H1 (cell line): ENCODE measurements at regions not wholly inside any gene's neighbourhood (a gene's known extent, or its start where the extent isn't known, plus 50 kb on each side); places are given as distances from the start of the nearest gene placed in this dataset.
A peak's percentile ranks its signal among the peaks of the same experiment; 100 is the strongest.

Experiments used
- CTCF ChIA-PET: fragments of 300-600 bp; sonication (Branson Sonifier 250); formaldehyde crosslinking; loops from one replicate; lab custom pipeline; 2021; ENCODE audit not compliant: partially characterized antibody; lab: Charles Lee
- POLR2A ChIA-PET: fragments of 300-600 bp; sonication (Branson Sonifier 250); formaldehyde crosslinking; loops from one replicate; lab custom pipeline; 2021; ENCODE audit warnings: inconsistent platforms; ENCODE audit not compliant: partially characterized antibody; lab: Charles Lee
- DNase-seq, 2 experiments: peaks; one replicate each; pipeline versions ENCODE4 v3.0.0 to v3.0.0-alpha.2; 2010 to 2022; ENCODE audit warnings: low spot score in 2 of 2, low read depth in 1 of 2, mixed read lengths in 1 of 2
- FAIRE-seq: peaks from 2 replicates; lab custom pipeline; 2011; peaks lifted over from hg19 to GRCh38; lab: Jason Lieb, UNC
- H2AFZ ChIP-seq: 2 replicates; pipeline ENCODE4 v1.8.1; 2012; ENCODE audit warnings: low read length, inconsistent platforms
- H2AK5ac ChIP-seq: 2 replicates; pipeline ENCODE4 v1.6.1; 2013; ENCODE audit warnings: low read depth, low read length
- H2BK120ac ChIP-seq: replicated peaks from 2 replicates; pipeline ENCODE3; 2013; ENCODE audit warnings: low read depth, low read length, inconsistent platforms
- H2BK12ac ChIP-seq: 2 replicates; pipeline ENCODE4 v1.6.1; 2013; ENCODE audit warnings: low read depth, low read length
- H2BK15ac ChIP-seq: 2 replicates; pipeline ENCODE4 v1.6.1; 2013; ENCODE audit warnings: low read length
- H2BK20ac ChIP-seq: 2 replicates; pipeline ENCODE4 v1.6.1; 2013; ENCODE audit warnings: low read length
- H2BK5ac ChIP-seq: 2 replicates; pipeline ENCODE4 v1.6.1; 2013; ENCODE audit warnings: low read depth, low read length
- H3K14ac ChIP-seq: 2 replicates; pipeline ENCODE4 v1.6.1; 2013; ENCODE audit warnings: inconsistent platforms; ENCODE audit not compliant: insufficient read length
- H3K18ac ChIP-seq: 2 replicates; pipeline ENCODE4 v1.6.1; 2013; ENCODE audit warnings: low read length; ENCODE audit errors: extremely low read depth
- H3K23ac ChIP-seq: 2 replicates; pipeline ENCODE4 v1.6.1; 2013; ENCODE audit warnings: inconsistent platforms; ENCODE audit not compliant: insufficient read length
- H3K23me2 ChIP-seq: 2 replicates; pipeline ENCODE4 v1.6.1; 2013; ENCODE audit warnings: low read depth, low read length
- H3K27ac ChIP-seq: 2 replicates; pipeline ENCODE4 v1.6.1; 2011; ENCODE audit warnings: low read depth, low read length, inconsistent platforms
- H3K27me3 ChIP-seq, 4 experiments: replicated peaks in 1 of 4; 1 replicate in 1 of 4; 2 replicates in 3 of 4; pipeline versions ENCODE4 v1.6.1 to v1.8.1; 2011 to 2013; ENCODE audit warnings: low read length in 3 of 4, mild to moderate bottlenecking in 3 of 4, inconsistent platforms in 2 of 4, mixed read lengths in 2 of 4, moderate library complexity in 1 of 4; ENCODE audit not compliant: control insufficient read depth in 3 of 4, insufficient read depth in 3 of 4; ENCODE audit errors: extremely low read depth in 1 of 4
- H3K36me3 ChIP-seq, 4 experiments: 2 replicates each; pipeline versions ENCODE4 v1.6.1 to v1.8.1; 2011 to 2013; ENCODE audit warnings: mild to moderate bottlenecking in 4 of 4, low read length in 3 of 4, moderate library complexity in 2 of 4, control low read depth in 1 of 4, inconsistent platforms in 1 of 4; ENCODE audit not compliant: insufficient read depth in 4 of 4, control insufficient read depth in 2 of 4
- H3K4ac ChIP-seq: replicated peaks from 2 replicates; pipeline ENCODE3; 2013; ENCODE audit warnings: low read length, low read depth, mixed read lengths, inconsistent platforms; ENCODE audit not compliant: insufficient read length
- H3K4me1 ChIP-seq, 4 experiments: replicated peaks in 1 of 4; 1 replicate in 1 of 4; 2 replicates in 3 of 4; pipeline versions ENCODE4 v1.6.1 to v1.8.1; 2011 to 2013; ENCODE audit warnings: low read length in 3 of 4, inconsistent platforms in 2 of 4, mixed read lengths in 1 of 4; ENCODE audit not compliant: insufficient read depth in 4 of 4, control insufficient read depth in 3 of 4
- H3K4me2 ChIP-seq, 2 experiments: 2 replicates each; pipeline versions ENCODE4 v1.6.1 to v1.8.1; 2011 to 2013; ENCODE audit warnings: low read depth in 2 of 2, low read length in 2 of 2, control low read depth in 1 of 2, inconsistent platforms in 1 of 2, mild to moderate bottlenecking in 1 of 2; ENCODE audit not compliant: insufficient read depth in 1 of 2
- H3K4me3 ChIP-seq, 4 experiments: fragments of 200-600, 300-600 bp in 1 of 4; sonication (generic), shearing (Covaris generic), sonication (Bioruptor Twin) in 1 of 4; 2 replicates each; pipeline versions ENCODE4 v1.5.1 to v1.8.1; 2011 to 2016; ENCODE audit warnings: low read length in 4 of 4, low read depth in 3 of 4, control low read depth in 2 of 4, inconsistent platforms in 2 of 4, mild to moderate bottlenecking in 2 of 4, mixed read lengths in 1 of 4, moderate library complexity in 1 of 4; ENCODE audit not compliant: insufficient read depth in 2 of 4; ENCODE audit errors: extremely low read depth in 1 of 4
- H3K56ac ChIP-seq: replicated peaks from 2 replicates; pipeline ENCODE3; 2013; ENCODE audit warnings: low read depth, mild to moderate bottlenecking, mixed read lengths, low read length, inconsistent platforms; ENCODE audit not compliant: insufficient read length
- H3K79me1 ChIP-seq: 2 replicates; pipeline ENCODE4 v1.6.1; 2013; ENCODE audit warnings: low read depth, low read length, control low read depth
- H3K79me2 ChIP-seq, 2 experiments: 2 replicates each; pipeline versions ENCODE4 v1.6.1 to v1.8.1; 2012 to 2013; ENCODE audit warnings: low read length in 2 of 2, mild to moderate bottlenecking in 2 of 2, inconsistent platforms in 1 of 2; ENCODE audit not compliant: insufficient read depth in 2 of 2, control insufficient read depth in 1 of 2
- H3K9ac ChIP-seq, 4 experiments: replicated peaks in 1 of 4; 1 replicate in 1 of 4; 2 replicates in 3 of 4; pipeline versions ENCODE4 v1.6.1 to v1.8.1; 2011 to 2013; ENCODE audit warnings: low read depth in 3 of 4, low read length in 3 of 4, control low read depth in 2 of 4, mild to moderate bottlenecking in 2 of 4, moderate library complexity in 2 of 4, inconsistent platforms in 1 of 4; ENCODE audit errors: extremely low read depth in 1 of 4
- H3K9me3 ChIP-seq, 2 experiments: 2 replicates each; pipeline versions ENCODE4 v1.6.1 to v1.8.1; 2012 to 2013; ENCODE audit warnings: mild to moderate bottlenecking in 2 of 2, moderate library complexity in 2 of 2, control low read depth in 1 of 2, inconsistent platforms in 1 of 2, low read depth in 1 of 2, low read length in 1 of 2, mixed read lengths in 1 of 2; ENCODE audit not compliant: insufficient read depth in 2 of 2
- H4K20me1 ChIP-seq, 2 experiments: replicated peaks in 1 of 2; 2 replicates each; pipeline versions ENCODE3 to v1.8.1; 2011 to 2013; ENCODE audit warnings: inconsistent platforms in 2 of 2, low read length in 2 of 2, mild to moderate bottlenecking in 1 of 2; ENCODE audit not compliant: insufficient read depth in 2 of 2, control insufficient read depth in 1 of 2
- H4K5ac ChIP-seq: 2 replicates; pipeline ENCODE4 v1.6.1; 2013; ENCODE audit warnings: low read length, low read depth, mixed read lengths, inconsistent platforms; ENCODE audit not compliant: insufficient read length
- H4K8ac ChIP-seq: 2 replicates; pipeline ENCODE4 v1.8.0; 2013; ENCODE audit warnings: mild to moderate bottlenecking, moderate library complexity, low read length, inconsistent platforms; ENCODE audit not compliant: insufficient read depth; ENCODE audit errors: extremely low read depth
- H4K91ac ChIP-seq: replicated peaks from 2 replicates; pipeline ENCODE3; 2013; ENCODE audit warnings: low read length, mixed read lengths, inconsistent platforms; ENCODE audit not compliant: insufficient read length
- ATF2 ChIP-seq: IDR thresholded peaks from 2 replicates; pipeline ENCODE4 v1.6.1; 2012; ENCODE audit warnings: low read length, inconsistent platforms
- ATF3 ChIP-seq: IDR thresholded peaks from 2 replicates; pipeline ENCODE4 v1.6.1; 2011; ENCODE audit warnings: low read depth, mild to moderate bottlenecking, low read length; ENCODE audit not compliant: insufficient read depth
- CBX5 ChIP-seq: fragments of 300-800, 300-1000 bp; sonication (generic); IDR thresholded peaks from 2 replicates; pipeline ENCODE4 v1.7.1; 2016; ENCODE audit warnings: antibody characterized with exemption, low read length, low read depth
- GTF2F1 ChIP-seq: IDR thresholded peaks from 2 replicates; pipeline ENCODE4 v1.6.1; 2012; ENCODE audit warnings: low read depth, low read length, improper control_type of control experiment, borderline replicate concordance
- RAD21 ChIP-seq, 2 experiments: IDR thresholded peaks in 1 of 2; conservative IDR thresholded peaks in 1 of 2; 2 replicates each; pipeline ENCODE4 v1.6.1; 2011; ENCODE audit warnings: low read depth in 2 of 2, low read length in 2 of 2, improper control_type of control experiment in 1 of 2, inconsistent platforms in 1 of 2, mild to moderate bottlenecking in 1 of 2, moderate library complexity in 1 of 2
- SAP30 ChIP-seq: fragments of 300-600 bp; sonication (generic); IDR thresholded peaks from 2 replicates; pipeline ENCODE4 v1.7.1; 2012; ENCODE audit warnings: low read length, moderate library complexity, mild to moderate bottlenecking, inconsistent platforms; ENCODE audit not compliant: insufficient read depth, insufficient replicate concordance
- SIN3A ChIP-seq, 2 experiments: IDR thresholded peaks in 1 of 2; conservative IDR thresholded peaks in 1 of 2; 2 replicates each; pipeline ENCODE4 v1.6.1; 2011 to 2012; ENCODE audit warnings: low read length in 2 of 2, improper control_type of control experiment in 1 of 2, low read depth in 1 of 2, mild to moderate bottlenecking in 1 of 2
- SRF ChIP-seq: IDR thresholded peaks from 2 replicates; pipeline ENCODE4 v1.6.1; 2011; ENCODE audit warnings: mild to moderate bottlenecking, low read depth, low read length, moderate library complexity
- TCF12 ChIP-seq: IDR thresholded peaks from 2 replicates; pipeline ENCODE4 v1.6.1; 2011; ENCODE audit warnings: low read depth, mild to moderate bottlenecking, low read length
- YY1 ChIP-seq: IDR thresholded peaks from 2 replicates; pipeline ENCODE4 v1.6.1; 2011; ENCODE audit warnings: low read depth, mild to moderate bottlenecking, low read length
- WGBS, 2 experiments: shearing (Covaris generic) in 1 of 2; methylation state at CpG; one replicate each; pipeline versions ENCODE4 v1.1.6 to v1.1.7; 2013 to 2015; ENCODE audit warnings: low lambda C conversion rate in 2 of 2, mixed read lengths in 2 of 2, inconsistent platforms in 1 of 2, low coverage in 1 of 2, missing lambda C conversion rate in 1 of 2; ENCODE audit not compliant: insufficient replicate concordance in 2 of 2, insufficient coverage in 1 of 2, insufficient read length in 1 of 2; ENCODE audit errors: extremely low coverage in 1 of 2, missing lambda C conversion rate in 1 of 2; 5-methylcytosine and 5-hydroxymethylcytosine counted together
- TF ChIP-seq, protein P1 (sequence below): IDR thresholded peaks from 2 replicates; pipeline ENCODE4 v1.6.1; 2012; ENCODE audit warnings: inconsistent platforms

DNA sequence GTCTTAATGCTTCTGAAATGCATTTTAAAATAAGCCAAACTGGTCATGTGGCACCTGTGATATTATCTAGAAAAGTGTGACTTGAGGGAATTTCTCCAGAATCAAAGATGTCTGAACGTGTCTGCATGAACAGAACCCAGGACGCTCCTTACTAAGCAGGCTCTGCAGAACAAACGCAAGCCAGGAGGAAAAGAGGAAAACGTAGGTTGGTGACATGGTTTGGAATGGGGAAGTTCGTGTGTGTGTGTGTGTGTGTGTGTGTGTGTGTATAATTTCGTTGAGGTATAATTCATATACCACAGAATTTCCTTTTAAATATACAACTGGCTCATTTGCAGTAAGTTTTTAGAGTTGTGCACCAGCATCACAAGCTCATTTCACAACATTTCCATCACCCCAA is 200.5 kb upstream of the FOXQ1 start:
- no peak overlapping the region for H2BK15ac ChIP-seq
- no peak overlapping the region for H4K5ac ChIP-seq
- FAIRE-seq (no peak), DNase-seq (peak in 1 of 2 experiments; percentile 16)
- no peaks in the 10 kb centered on the region for H3K36me3 ChIP-seq
- no peak overlapping the region for H3K4ac ChIP-seq
- no peak overlapping the region for H2AK5ac ChIP-seq
- H3K79me2 ChIP-seq, result no peaks in the 10 kb centered on the region
- H2BK120ac ChIP-seq, result no peak overlapping the region
- ChIA-PET POLR2A (no interaction called here), CTCF (no interaction called here)
- H2BK12ac ChIP-seq, result no peak overlapping the region
- no peak overlapping the region for H2BK20ac ChIP-seq
- H2AFZ ChIP-seq, result no peak overlapping the region
- peaks cover 22 to 30% (median 24%) of the 10 kb centered on the region in 4 experiments for H3K27me3 ChIP-seq
- no peak overlapping the region for H3K56ac ChIP-seq
- peaks cover 2 to 7% of the 10 kb centered on the region in 2 experiments; a peak in 2 of 4 replicates for H3K9me3 ChIP-seq
- no peak overlapping the region for H3K4me3 ChIP-seq
- H3K9ac ChIP-seq, result no peak overlapping the region
- H3K23ac ChIP-seq, result no peak overlapping the region
- H3K4me2 ChIP-seq, result no peak overlapping the region
- H4K91ac ChIP-seq, result no peak overlapping the region
- no peaks in the 10 kb centered on the region for H3K79me1 ChIP-seq
- 86% methylated on average over 6 of the region's 6 CpGs; no CpG with 5 or more reads in 1 of the 2 experiments for WGBS, 2 experiments
- H4K8ac ChIP-seq, result no peak overlapping the region
- H3K23me2 ChIP-seq, result no peaks in the 10 kb centered on the region; the same call in 1 of the 2 replicates
- H3K4me1 ChIP-seq, result no peaks in the 10 kb centered on the region
- no peak overlapping the region for H3K18ac ChIP-seq
- no peak overlapping the region for H3K27ac ChIP-seq
- H3K14ac ChIP-seq, result no peak overlapping the region
- H2BK5ac ChIP-seq, result no peak overlapping the region
- H4K20me1 ChIP-seq, result no peaks in the 10 kb centered on the region
- TF ChIP-seq CBX5, result no peak
- TF ChIP-seq, protein P1, sequence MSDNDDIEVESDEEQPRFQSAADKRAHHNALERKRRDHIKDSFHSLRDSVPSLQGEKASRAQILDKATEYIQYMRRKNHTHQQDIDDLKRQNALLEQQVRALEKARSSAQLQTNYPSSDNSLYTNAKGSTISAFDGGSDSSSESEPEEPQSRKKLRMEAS, result no peak
- no peak for TF ChIP-seq RAD21 (IDR thresholded peaks at IDR 0.05 in 1 of 2, conservative IDR thresholded peaks at IDR 0.05 in 1 of 2; ENCODE audit: low read depth in 2 of 2, low read length in 2 of 2)
- no peak for TF ChIP-seq ATF2
- no peak for TF ChIP-seq GTF2F1
- no peak for TF ChIP-seq SRF
- TF ChIP-seq SIN3A (conservative IDR thresholded peaks at IDR 0.05 in 1 of 2, IDR thresholded peaks at IDR 0.05 in 1 of 2; ENCODE audit: low read depth in 1 of 2, low read length in 2 of 2), result no peak
- TF ChIP-seq YY1, result no peak
- no peak for TF ChIP-seq SAP30
- no peak for TF ChIP-seq ATF3
- TF ChIP-seq TCF12, result no peak
